ENCODE measurements at regions not wholly inside any gene's neighbourhood (a gene's known extent, or its start where the extent isn't known, plus 50 kb on each side); places are given as distances from the start of the nearest gene placed in this dataset.

DNA sequence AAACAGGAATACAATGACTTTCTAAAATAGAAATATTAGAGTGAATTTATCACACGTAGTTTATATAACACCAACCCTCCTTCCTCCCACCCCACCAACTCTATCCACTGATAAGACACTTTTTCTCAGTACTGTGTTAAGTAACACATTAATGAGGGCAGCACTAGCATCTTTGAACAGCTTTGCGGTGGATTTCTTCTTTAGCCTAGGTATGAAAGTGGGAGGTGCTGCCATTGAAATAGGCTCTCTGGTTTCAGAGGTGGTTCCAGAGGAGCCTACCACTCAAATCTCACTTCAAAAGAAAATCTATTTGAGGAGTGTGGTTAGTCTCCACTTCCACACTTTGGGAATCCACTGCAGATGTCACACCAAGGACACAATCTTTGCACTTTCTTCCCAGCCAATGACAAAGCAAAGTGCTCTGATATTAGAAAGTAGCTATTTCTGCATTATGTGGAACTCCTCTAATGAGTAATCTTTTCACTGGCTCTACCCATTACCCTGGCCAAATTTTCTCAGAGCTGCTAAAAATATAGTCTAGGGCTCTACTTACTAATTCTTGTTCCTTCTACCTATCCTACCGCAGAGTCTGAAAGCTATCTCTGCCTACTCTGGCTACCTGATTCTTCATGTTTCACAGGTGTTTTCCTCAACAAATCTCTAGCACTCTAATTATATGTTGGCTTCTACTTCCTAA lies 1667.8 kb downstream of the MRPL39 start:
- Mint-ChIP-seq H3K27ac (no peak overlapping the region), H3K27me3 (ENCODE audit: insufficient read depth, low read depth, poor library complexity) (peaks cover 1% of the 10 kb centered on the region)

More for the DNA sequence above, 1667.8 kb downstream of the MRPL39 start:
- Histone ChIP-seq H2AFZ (no peak overlapping the region), H3F3A (replicated peaks; ENCODE audit: low read depth) (no peaks in the 10 kb centered on the region), H3K36me3 (ENCODE audit: insufficient read depth) (no peaks in the 10 kb centered on the region), H4K20me1 (replicated peaks; ENCODE audit: insufficient read depth) (no peaks in the 10 kb centered on the region), H3K27me3 (ENCODE audit: insufficient read depth) (no peaks in the 10 kb centered on the region), H3K4me2 (no peak overlapping the region), H3K4me3 (no peak overlapping the region), H3K79me2 (replicated peaks; ENCODE audit: insufficient read depth) (no peaks in the 10 kb centered on the region), H3K27ac (ENCODE audit: low read depth) (no peak overlapping the region), H3K9me2 (ENCODE audit: insufficient read depth) (no peaks in the 10 kb centered on the region), H3K4me1 (ENCODE audit: insufficient read depth) (no peaks in the 10 kb centered on the region)
- Mint-ChIP-seq H3K36me3 (ENCODE audit: low read depth) (peaks cover 11% of the 10 kb centered on the region; the same call in 1 of the 3 replicates), H3K4me3 (no peak overlapping the region), H3K4me1 (no peaks in the 10 kb centered on the region), H3K9me3 (peaks cover 74% of the 10 kb centered on the region)
- DNase-seq (ENCODE audit: low spot score) (no peak), ATAC-seq (no peak)
- TF ChIP-seq NANOG (IDR thresholded peaks at IDR 0.05; ENCODE audit: borderline replicate concordance) (no peak), POLR2AphosphoS5 (IDR thresholded peaks at IDR 0.05; ENCODE audit: low read depth) (no peak), ZNF114 (CRISPR knock-in tag; IDR thresholded peaks at IDR 0.05) (no peak), EZH2phosphoT487 (IDR thresholded peaks at IDR 0.05; ENCODE audit: unreplicated experiment) (no peak), CREB1 (CRISPR knock-in tag; IDR thresholded peaks at IDR 0.05; ENCODE audit: low read depth) (no peak), ZNF331 (CRISPR knock-in tag; IDR thresholded peaks at IDR 0.05; ENCODE audit: low read depth) (no peak), JUNB (IDR thresholded peaks at IDR 0.05; ENCODE audit: unreplicated experiment) (no peak), EZH2 (IDR thresholded peaks at IDR 0.05; ENCODE audit: low read depth, unreplicated experiment) (no peak), STAT1 (IDR thresholded peaks at IDR 0.05; ENCODE audit: unreplicated experiment) (no peak)
- TF ChIP-seq, protein P1, sequence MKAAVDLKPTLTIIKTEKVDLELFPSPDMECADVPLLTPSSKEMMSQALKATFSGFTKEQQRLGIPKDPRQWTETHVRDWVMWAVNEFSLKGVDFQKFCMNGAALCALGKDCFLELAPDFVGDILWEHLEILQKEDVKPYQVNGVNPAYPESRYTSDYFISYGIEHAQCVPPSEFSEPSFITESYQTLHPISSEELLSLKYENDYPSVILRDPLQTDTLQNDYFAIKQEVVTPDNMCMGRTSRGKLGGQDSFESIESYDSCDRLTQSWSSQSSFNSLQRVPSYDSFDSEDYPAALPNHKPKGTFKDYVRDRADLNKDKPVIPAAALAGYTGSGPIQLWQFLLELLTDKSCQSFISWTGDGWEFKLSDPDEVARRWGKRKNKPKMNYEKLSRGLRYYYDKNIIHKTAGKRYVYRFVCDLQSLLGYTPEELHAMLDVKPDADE (IDR thresholded peaks at IDR 0.05) = no peak
- TF ChIP-seq, protein P2, sequence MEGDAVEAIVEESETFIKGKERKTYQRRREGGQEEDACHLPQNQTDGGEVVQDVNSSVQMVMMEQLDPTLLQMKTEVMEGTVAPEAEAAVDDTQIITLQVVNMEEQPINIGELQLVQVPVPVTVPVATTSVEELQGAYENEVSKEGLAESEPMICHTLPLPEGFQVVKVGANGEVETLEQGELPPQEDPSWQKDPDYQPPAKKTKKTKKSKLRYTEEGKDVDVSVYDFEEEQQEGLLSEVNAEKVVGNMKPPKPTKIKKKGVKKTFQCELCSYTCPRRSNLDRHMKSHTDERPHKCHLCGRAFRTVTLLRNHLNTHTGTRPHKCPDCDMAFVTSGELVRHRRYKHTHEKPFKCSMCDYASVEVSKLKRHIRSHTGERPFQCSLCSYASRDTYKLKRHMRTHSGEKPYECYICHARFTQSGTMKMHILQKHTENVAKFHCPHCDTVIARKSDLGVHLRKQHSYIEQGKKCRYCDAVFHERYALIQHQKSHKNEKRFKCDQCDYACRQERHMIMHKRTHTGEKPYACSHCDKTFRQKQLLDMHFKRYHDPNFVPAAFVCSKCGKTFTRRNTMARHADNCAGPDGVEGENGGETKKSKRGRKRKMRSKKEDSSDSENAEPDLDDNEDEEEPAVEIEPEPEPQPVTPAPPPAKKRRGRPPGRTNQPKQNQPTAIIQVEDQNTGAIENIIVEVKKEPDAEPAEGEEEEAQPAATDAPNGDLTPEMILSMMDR (conservative IDR thresholded peaks at IDR 0.05; ENCODE audit: low read depth in 2 of 2) = no peak
- TF ChIP-seq, protein P3, sequence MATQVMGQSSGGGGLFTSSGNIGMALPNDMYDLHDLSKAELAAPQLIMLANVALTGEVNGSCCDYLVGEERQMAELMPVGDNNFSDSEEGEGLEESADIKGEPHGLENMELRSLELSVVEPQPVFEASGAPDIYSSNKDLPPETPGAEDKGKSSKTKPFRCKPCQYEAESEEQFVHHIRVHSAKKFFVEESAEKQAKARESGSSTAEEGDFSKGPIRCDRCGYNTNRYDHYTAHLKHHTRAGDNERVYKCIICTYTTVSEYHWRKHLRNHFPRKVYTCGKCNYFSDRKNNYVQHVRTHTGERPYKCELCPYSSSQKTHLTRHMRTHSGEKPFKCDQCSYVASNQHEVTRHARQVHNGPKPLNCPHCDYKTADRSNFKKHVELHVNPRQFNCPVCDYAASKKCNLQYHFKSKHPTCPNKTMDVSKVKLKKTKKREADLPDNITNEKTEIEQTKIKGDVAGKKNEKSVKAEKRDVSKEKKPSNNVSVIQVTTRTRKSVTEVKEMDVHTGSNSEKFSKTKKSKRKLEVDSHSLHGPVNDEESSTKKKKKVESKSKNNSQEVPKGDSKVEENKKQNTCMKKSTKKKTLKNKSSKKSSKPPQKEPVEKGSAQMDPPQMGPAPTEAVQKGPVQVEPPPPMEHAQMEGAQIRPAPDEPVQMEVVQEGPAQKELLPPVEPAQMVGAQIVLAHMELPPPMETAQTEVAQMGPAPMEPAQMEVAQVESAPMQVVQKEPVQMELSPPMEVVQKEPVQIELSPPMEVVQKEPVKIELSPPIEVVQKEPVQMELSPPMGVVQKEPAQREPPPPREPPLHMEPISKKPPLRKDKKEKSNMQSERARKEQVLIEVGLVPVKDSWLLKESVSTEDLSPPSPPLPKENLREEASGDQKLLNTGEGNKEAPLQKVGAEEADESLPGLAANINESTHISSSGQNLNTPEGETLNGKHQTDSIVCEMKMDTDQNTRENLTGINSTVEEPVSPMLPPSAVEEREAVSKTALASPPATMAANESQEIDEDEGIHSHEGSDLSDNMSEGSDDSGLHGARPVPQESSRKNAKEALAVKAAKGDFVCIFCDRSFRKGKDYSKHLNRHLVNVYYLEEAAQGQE (IDR thresholded peaks at IDR 0.05; ENCODE audit: unreplicated experiment) = no peak
- TF ChIP-seq, protein P4, sequence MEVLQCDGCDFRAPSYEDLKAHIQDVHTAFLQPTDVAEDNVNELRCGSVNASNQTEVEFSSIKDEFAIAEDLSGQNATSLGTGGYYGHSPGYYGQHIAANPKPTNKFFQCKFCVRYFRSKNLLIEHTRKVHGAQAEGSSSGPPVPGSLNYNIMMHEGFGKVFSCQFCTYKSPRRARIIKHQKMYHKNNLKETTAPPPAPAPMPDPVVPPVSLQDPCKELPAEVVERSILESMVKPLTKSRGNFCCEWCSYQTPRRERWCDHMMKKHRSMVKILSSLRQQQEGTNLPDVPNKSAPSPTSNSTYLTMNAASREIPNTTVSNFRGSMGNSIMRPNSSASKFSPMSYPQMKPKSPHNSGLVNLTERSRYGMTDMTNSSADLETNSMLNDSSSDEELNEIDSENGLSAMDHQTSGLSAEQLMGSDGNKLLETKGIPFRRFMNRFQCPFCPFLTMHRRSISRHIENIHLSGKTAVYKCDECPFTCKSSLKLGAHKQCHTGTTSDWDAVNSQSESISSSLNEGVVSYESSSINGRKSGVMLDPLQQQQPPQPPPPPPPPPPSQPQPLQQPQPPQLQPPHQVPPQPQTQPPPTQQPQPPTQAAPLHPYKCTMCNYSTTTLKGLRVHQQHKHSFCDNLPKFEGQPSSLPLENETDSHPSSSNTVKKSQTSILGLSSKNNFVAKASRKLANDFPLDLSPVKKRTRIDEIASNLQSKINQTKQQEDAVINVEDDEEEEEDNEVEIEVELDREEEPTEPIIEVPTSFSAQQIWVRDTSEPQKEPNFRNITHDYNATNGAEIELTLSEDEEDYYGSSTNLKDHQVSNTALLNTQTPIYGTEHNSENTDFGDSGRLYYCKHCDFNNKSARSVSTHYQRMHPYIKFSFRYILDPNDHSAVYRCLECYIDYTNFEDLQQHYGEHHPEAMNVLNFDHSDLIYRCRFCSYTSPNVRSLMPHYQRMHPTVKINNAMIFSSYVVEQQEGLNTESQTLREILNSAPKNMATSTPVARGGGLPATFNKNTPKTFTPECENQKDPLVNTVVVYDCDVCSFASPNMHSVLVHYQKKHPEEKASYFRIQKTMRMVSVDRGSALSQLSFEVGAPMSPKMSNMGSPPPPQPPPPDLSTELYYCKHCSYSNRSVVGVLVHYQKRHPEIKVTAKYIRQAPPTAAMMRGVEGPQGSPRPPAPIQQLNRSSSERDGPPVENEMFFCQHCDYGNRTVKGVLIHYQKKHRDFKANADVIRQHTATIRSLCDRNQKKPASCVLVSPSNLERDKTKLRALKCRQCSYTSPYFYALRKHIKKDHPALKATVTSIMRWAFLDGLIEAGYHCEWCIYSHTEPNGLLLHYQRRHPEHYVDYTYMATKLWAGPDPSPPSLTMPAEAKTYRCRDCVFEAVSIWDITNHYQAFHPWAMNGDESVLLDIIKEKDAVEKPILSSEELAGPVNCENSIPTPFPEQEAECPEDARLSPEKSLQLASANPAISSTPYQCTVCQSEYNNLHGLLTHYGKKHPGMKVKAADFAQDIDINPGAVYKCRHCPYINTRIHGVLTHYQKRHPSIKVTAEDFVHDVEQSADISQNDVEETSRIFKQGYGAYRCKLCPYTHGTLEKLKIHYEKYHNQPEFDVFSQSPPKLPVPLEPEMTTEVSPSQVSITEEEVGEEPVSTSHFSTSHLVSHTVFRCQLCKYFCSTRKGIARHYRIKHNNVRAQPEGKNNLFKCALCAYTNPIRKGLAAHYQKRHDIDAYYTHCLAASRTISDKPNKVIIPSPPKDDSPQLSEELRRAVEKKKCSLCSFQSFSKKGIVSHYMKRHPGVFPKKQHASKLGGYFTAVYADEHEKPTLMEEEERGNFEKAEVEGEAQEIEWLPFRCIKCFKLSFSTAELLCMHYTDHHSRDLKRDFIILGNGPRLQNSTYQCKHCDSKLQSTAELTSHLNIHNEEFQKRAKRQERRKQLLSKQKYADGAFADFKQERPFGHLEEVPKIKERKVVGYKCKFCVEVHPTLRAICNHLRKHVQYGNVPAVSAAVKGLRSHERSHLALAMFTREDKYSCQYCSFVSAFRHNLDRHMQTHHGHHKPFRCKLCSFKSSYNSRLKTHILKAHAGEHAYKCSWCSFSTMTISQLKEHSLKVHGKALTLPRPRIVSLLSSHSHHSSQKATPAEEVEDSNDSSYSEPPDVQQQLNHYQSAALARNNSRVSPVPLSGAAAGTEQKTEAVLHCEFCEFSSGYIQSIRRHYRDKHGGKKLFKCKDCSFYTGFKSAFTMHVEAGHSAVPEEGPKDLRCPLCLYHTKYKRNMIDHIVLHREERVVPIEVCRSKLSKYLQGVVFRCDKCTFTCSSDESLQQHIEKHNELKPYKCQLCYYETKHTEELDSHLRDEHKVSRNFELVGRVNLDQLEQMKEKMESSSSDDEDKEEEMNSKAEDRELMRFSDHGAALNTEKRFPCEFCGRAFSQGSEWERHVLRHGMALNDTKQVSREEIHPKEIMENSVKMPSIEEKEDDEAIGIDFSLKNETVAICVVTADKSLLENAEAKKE (CRISPR knock-in tag; IDR thresholded peaks at IDR 0.05) = no peak

Data from GM23338 (cell line).